Liver (tissue), 8 donors: ENCODE measurements at regions not wholly inside any gene's neighbourhood (a gene's known extent, or its start where the extent isn't known, plus 50 kb on each side); places are given as distances from the start of the nearest gene placed in this dataset.

Experiments
- DNase-seq: peaks from one replicate; pipeline ENCODE4 v3.0.0-alpha.2; 2017; ENCODE audit warnings: low spot score
- H3K27ac ChIP-seq, 2 donors: one replicate each; pipeline ENCODE4 v1.7.0; 2013; ENCODE audit warnings: inconsistent platforms in 2 of 2, low read length in 2 of 2, control low read depth in 1 of 2, low read depth in 1 of 2, mild to moderate bottlenecking in 1 of 2
- H3K27me3 ChIP-seq, 4 donors: one replicate each; pipeline versions ENCODE4 v1.6.1 to v1.7.0; 2013; ENCODE audit warnings: low read length in 3 of 4, inconsistent platforms in 1 of 4, mild to moderate bottlenecking in 1 of 4, moderate library complexity in 1 of 4; ENCODE audit not compliant: control insufficient read depth in 4 of 4, insufficient read depth in 4 of 4
- H3K36me3 ChIP-seq, 4 donors: one replicate each; pipeline versions ENCODE4 v1.6.1 to v1.7.0; 2013; ENCODE audit warnings: low read length in 3 of 4, mild to moderate bottlenecking in 3 of 4, low read depth in 1 of 4, moderate library complexity in 1 of 4; ENCODE audit not compliant: control insufficient read depth in 4 of 4, insufficient read depth in 3 of 4
- H3K4me1 ChIP-seq, 4 donors: one replicate each; pipeline versions ENCODE4 v1.6.1 to v1.7.0; 2013; ENCODE audit warnings: low read length in 3 of 4, mild to moderate bottlenecking in 3 of 4, moderate library complexity in 1 of 4; ENCODE audit not compliant: control insufficient read depth in 4 of 4, insufficient read depth in 4 of 4
- H3K4me3 ChIP-seq, 3 donors: one replicate each; pipeline versions ENCODE4 v1.6.1 to v1.7.0; 2013; ENCODE audit warnings: low read length in 3 of 3, control low read depth in 1 of 3, low read depth in 1 of 3, mild to moderate bottlenecking in 1 of 3
- H3K9ac ChIP-seq, 2 donors: one replicate each; pipeline ENCODE4 v1.7.0; 2013; ENCODE audit warnings: low read length in 2 of 2, mild to moderate bottlenecking in 2 of 2, moderate library complexity in 2 of 2, control low read depth in 1 of 2, low read depth in 1 of 2
- H3K9me3 ChIP-seq, 4 donors: one replicate each; pipeline versions ENCODE4 v1.6.1 to v1.7.0; 2013; ENCODE audit warnings: low read length in 3 of 4; ENCODE audit not compliant: control insufficient read depth in 4 of 4
- EGR1 ChIP-seq, 2 donors: IDR thresholded peaks; 2 replicates each; pipeline ENCODE4 v1.6.1; 2016 to 2018; ENCODE audit warnings: antibody characterized with exemption in 2 of 2, low read depth in 2 of 2
- FOXA1 ChIP-seq: IDR thresholded peaks from 2 replicates; pipeline ENCODE4 v1.6.1; 2016; ENCODE audit warnings: antibody characterized with exemption
- FOXA2 ChIP-seq: IDR thresholded peaks from 2 replicates; pipeline ENCODE4 v1.6.1; 2016; ENCODE audit warnings: antibody characterized with exemption
- GABPA ChIP-seq, 2 donors: IDR thresholded peaks in 1 of 2; conservative IDR thresholded peaks in 1 of 2; 2 replicates each; pipeline ENCODE4 v1.6.1; 2016; ENCODE audit warnings: antibody characterized with exemption in 2 of 2, mild to moderate bottlenecking in 1 of 2, moderate library complexity in 1 of 2
- HNF4A ChIP-seq, 2 donors: conservative IDR thresholded peaks; 2 replicates each; pipeline ENCODE4 v1.6.1; 2016; ENCODE audit warnings: antibody characterized with exemption in 2 of 2, mild to moderate bottlenecking in 2 of 2
- HNF4G ChIP-seq: IDR thresholded peaks from 2 replicates; pipeline ENCODE4 v1.6.1; 2016; ENCODE audit warnings: antibody characterized with exemption
- JUND ChIP-seq, 2 donors: IDR thresholded peaks; 2 replicates each; pipeline ENCODE4 v1.6.1; 2016; ENCODE audit warnings: antibody characterized with exemption in 2 of 2
- NR2F2 ChIP-seq: IDR thresholded peaks from 2 replicates; pipeline ENCODE4 v1.6.1; 2016; ENCODE audit warnings: antibody characterized with exemption
- RAD21 ChIP-seq, 2 donors: IDR thresholded peaks; 2 replicates each; pipeline ENCODE4 v1.6.1; 2016; ENCODE audit warnings: antibody characterized with exemption in 2 of 2, mild to moderate bottlenecking in 2 of 2
- RXRA ChIP-seq, 2 donors: IDR thresholded peaks; 2 replicates each; pipeline ENCODE4 v1.6.1; 2017 to 2018; ENCODE audit warnings: antibody characterized with exemption in 2 of 2, mild to moderate bottlenecking in 1 of 2
- SP1 ChIP-seq: IDR thresholded peaks from 2 replicates; pipeline ENCODE4 v1.6.1; 2018; ENCODE audit warnings: antibody characterized with exemption, mild to moderate bottlenecking
- TAF1 ChIP-seq: conservative IDR thresholded peaks from 2 replicates; pipeline ENCODE4 v1.6.1; 2016; ENCODE audit warnings: antibody characterized with exemption, mild to moderate bottlenecking
- YY1 ChIP-seq: IDR thresholded peaks from 2 replicates; pipeline ENCODE4 v1.6.1; 2016; ENCODE audit warnings: antibody characterized with exemption, mild to moderate bottlenecking
- WGBS: extraction: QIAGEN DNeasy Blood & Tissue Kit; methylation state at CpG from one replicate; pipeline ENCODE4 v1.1.7; 2013; 5-methylcytosine and 5-hydroxymethylcytosine counted together
- TF ChIP-seq, protein P1 (sequence below): IDR thresholded peaks from 2 replicates; pipeline ENCODE4 v1.6.1; 2016; ENCODE audit warnings: antibody characterized with exemption
- TF ChIP-seq, protein P2 (sequence below): IDR thresholded peaks from 2 replicates; pipeline ENCODE4 v1.6.1; 2016; ENCODE audit warnings: antibody characterized with exemption, mild to moderate bottlenecking
- TF ChIP-seq, protein P3 (sequence below): fragments of 150-350 bp; IDR thresholded peaks from 2 replicates; pipeline ENCODE4 v1.5.1; 2017; ENCODE audit warnings: improper control_type of control experiment, low read depth, low read length; ENCODE audit not compliant: missing input control
- donor health status: healthy.
- donor health status: healthy.
- donor health status: healthy.
- donor health status: healthy.
- donor health status: healthy.

DNA sequence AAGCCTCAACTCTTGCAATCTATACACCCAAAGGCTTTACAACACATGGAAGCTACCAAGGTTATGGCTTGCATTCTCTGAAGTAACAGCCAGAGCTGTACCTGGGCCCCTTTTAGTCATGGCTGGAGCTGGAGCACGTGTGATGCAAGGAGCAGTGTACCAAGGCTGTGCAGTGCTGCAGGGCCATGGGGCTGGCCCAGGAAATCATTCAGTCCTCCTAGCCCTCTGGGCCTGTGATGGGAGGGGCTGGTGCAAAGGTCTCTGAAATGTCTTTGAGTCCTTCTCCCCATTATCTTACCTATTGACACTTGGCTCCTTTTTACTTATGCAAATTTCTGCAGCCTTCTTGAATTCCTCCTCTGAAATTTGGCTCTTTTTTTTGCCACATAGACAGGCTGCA lies 500.1 kb upstream of the FAM47C start:
- no peak overlapping the region for H3K9ac ChIP-seq
- H3K9me3 ChIP-seq: peaks cover 1 to 8% (median 7%) of the 10 kb centered on the region in 4 donors
- H3K36me3 ChIP-seq: no peaks in the 10 kb centered on the region
- H3K27ac ChIP-seq: no peak overlapping the region
- no peak for DNase-seq
- H3K4me1 ChIP-seq: no peaks in the 10 kb centered on the region
- 50% methylated on average over 1 of the region's 1 CpG for WGBS
- no peaks in the 10 kb centered on the region for H3K27me3 ChIP-seq
- H3K4me3 ChIP-seq: no peak overlapping the region
- TF ChIP-seq RAD21 (IDR thresholded peaks at IDR 0.05): no peak
- no peak for TF ChIP-seq JUND (IDR thresholded peaks at IDR 0.05)
- TF ChIP-seq HNF4G: no peak
- no peak for TF ChIP-seq FOXA1

DNA sequence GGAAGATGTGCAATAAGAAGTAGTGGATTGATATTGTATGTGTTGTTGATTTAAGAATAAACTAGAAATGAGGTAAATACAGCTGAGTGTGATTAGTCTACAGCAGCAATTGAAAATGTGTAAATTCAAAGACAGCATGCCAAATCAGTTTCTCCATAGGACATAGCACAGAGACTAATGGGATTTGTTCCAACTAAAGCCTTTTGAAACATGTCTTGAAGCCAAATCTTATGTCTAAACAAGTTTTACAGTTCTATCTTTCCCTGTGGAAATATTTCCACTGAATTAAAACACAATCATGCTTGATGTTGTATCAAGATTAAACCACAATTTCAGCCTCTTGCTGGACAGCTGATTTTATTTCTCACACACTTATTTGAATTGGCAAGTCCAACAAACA lies 497.4 kb upstream of the FAM47C start:
- no peaks in the 10 kb centered on the region for H3K4me1 ChIP-seq
- no peak overlapping the region for H3K27ac ChIP-seq
- no peaks in the 10 kb centered on the region for H3K27me3 ChIP-seq
- H3K9me3 ChIP-seq: peaks cover 1 to 12% (median 9%) of the 10 kb centered on the region in 4 donors
- DNase-seq: no peak
- no peak overlapping the region for H3K4me3 ChIP-seq
- no peaks in the 10 kb centered on the region for H3K36me3 ChIP-seq
- no peak overlapping the region for H3K9ac ChIP-seq
- TF ChIP-seq, protein P1, sequence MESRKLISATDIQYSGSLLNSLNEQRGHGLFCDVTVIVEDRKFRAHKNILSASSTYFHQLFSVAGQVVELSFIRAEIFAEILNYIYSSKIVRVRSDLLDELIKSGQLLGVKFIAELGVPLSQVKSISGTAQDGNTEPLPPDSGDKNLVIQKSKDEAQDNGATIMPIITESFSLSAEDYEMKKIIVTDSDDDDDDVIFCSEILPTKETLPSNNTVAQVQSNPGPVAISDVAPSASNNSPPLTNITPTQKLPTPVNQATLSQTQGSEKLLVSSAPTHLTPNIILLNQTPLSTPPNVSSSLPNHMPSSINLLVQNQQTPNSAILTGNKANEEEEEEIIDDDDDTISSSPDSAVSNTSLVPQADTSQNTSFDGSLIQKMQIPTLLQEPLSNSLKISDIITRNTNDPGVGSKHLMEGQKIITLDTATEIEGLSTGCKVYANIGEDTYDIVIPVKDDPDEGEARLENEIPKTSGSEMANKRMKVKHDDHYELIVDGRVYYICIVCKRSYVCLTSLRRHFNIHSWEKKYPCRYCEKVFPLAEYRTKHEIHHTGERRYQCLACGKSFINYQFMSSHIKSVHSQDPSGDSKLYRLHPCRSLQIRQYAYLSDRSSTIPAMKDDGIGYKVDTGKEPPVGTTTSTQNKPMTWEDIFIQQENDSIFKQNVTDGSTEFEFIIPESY: no peak
- TF ChIP-seq RAD21 (IDR thresholded peaks at IDR 0.05): no peak
- TF ChIP-seq JUND (IDR thresholded peaks at IDR 0.05): no peak
- TF ChIP-seq TAF1: no peak
- no peak for TF ChIP-seq FOXA1
- no peak for TF ChIP-seq HNF4A (conservative IDR thresholded peaks at IDR 0.05)
- TF ChIP-seq RXRA (IDR thresholded peaks at IDR 0.05): no peak
- no peak for TF ChIP-seq GABPA (IDR thresholded peaks at IDR 0.05 in 1 of 2, conservative IDR thresholded peaks at IDR 0.05 in 1 of 2)
- no peak for TF ChIP-seq SP1
- TF ChIP-seq, protein P2, sequence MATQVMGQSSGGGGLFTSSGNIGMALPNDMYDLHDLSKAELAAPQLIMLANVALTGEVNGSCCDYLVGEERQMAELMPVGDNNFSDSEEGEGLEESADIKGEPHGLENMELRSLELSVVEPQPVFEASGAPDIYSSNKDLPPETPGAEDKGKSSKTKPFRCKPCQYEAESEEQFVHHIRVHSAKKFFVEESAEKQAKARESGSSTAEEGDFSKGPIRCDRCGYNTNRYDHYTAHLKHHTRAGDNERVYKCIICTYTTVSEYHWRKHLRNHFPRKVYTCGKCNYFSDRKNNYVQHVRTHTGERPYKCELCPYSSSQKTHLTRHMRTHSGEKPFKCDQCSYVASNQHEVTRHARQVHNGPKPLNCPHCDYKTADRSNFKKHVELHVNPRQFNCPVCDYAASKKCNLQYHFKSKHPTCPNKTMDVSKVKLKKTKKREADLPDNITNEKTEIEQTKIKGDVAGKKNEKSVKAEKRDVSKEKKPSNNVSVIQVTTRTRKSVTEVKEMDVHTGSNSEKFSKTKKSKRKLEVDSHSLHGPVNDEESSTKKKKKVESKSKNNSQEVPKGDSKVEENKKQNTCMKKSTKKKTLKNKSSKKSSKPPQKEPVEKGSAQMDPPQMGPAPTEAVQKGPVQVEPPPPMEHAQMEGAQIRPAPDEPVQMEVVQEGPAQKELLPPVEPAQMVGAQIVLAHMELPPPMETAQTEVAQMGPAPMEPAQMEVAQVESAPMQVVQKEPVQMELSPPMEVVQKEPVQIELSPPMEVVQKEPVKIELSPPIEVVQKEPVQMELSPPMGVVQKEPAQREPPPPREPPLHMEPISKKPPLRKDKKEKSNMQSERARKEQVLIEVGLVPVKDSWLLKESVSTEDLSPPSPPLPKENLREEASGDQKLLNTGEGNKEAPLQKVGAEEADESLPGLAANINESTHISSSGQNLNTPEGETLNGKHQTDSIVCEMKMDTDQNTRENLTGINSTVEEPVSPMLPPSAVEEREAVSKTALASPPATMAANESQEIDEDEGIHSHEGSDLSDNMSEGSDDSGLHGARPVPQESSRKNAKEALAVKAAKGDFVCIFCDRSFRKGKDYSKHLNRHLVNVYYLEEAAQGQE: no peak
- TF ChIP-seq, protein P3, sequence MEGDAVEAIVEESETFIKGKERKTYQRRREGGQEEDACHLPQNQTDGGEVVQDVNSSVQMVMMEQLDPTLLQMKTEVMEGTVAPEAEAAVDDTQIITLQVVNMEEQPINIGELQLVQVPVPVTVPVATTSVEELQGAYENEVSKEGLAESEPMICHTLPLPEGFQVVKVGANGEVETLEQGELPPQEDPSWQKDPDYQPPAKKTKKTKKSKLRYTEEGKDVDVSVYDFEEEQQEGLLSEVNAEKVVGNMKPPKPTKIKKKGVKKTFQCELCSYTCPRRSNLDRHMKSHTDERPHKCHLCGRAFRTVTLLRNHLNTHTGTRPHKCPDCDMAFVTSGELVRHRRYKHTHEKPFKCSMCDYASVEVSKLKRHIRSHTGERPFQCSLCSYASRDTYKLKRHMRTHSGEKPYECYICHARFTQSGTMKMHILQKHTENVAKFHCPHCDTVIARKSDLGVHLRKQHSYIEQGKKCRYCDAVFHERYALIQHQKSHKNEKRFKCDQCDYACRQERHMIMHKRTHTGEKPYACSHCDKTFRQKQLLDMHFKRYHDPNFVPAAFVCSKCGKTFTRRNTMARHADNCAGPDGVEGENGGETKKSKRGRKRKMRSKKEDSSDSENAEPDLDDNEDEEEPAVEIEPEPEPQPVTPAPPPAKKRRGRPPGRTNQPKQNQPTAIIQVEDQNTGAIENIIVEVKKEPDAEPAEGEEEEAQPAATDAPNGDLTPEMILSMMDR: no peak
- TF ChIP-seq YY1: no peak
- no peak for TF ChIP-seq NR2F2
- TF ChIP-seq EGR1 (IDR thresholded peaks at IDR 0.05; ENCODE audit: low read depth in 2 of 2): no peak
- no peak for TF ChIP-seq FOXA2
